ENCODE measurements at regions not wholly inside any gene's neighbourhood (a gene's known extent, or its start where the extent isn't known, plus 50 kb on each side); places are given as distances from the start of the nearest gene placed in this dataset.

DNA sequence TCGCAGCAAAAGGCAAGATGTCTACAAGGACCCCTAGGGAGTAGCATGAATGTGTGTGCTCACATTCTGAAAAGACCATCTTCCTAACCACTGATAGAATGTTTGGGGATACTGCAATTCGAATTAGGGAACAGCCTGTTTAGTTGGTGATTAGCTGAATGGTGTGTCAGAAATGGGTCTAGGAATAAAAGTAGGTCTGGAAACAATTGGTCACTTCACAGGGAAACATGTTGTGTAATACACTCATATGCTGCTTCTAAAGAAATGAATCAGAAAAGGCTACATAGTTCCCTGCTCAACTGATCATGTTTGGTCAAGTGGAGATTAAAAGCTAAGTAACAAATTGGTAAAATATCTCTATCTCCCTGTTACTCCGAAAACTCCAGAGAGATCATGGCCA, 2362.4 kb upstream of the TENM3 start:
- TF ChIP-seq, protein P1, sequence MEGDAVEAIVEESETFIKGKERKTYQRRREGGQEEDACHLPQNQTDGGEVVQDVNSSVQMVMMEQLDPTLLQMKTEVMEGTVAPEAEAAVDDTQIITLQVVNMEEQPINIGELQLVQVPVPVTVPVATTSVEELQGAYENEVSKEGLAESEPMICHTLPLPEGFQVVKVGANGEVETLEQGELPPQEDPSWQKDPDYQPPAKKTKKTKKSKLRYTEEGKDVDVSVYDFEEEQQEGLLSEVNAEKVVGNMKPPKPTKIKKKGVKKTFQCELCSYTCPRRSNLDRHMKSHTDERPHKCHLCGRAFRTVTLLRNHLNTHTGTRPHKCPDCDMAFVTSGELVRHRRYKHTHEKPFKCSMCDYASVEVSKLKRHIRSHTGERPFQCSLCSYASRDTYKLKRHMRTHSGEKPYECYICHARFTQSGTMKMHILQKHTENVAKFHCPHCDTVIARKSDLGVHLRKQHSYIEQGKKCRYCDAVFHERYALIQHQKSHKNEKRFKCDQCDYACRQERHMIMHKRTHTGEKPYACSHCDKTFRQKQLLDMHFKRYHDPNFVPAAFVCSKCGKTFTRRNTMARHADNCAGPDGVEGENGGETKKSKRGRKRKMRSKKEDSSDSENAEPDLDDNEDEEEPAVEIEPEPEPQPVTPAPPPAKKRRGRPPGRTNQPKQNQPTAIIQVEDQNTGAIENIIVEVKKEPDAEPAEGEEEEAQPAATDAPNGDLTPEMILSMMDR (IDR thresholded peaks at IDR 0.05; ENCODE audit: insufficient read depth, low read length): no peak
- TF ChIP-seq POLR2AphosphoS5 (IDR thresholded peaks at IDR 0.05; ENCODE audit: low read depth): no peak

All from HL-60 (cell line).